GM19395 (cell line): ENCODE measurements at regions not wholly inside any gene's neighbourhood (a gene's known extent, or its start where the extent isn't known, plus 50 kb on each side); places are given as distances from the start of the nearest gene placed in this dataset.
"Not testable (repeated sequence)": the region's sequence is repeated elsewhere in the genome, so short reads cannot be mapped to it uniquely, and the experiment has no call there.

Source experiments
- ATAC-seq: cut with Tn5 transposase; IDR thresholded peaks from one replicate; pipeline ENCODE4 v1.9.1; 2021; ENCODE audit warnings: mild to moderate bottlenecking, moderate library complexity; ENCODE audit not compliant: unreplicated experiment

GRCh38 chr10:28188526-28188925 lies 114.3 kb downstream of the MPP7 start:
- no peak for ATAC-seq

GRCh38 chr10:28186887-28187578 lies 115.8 kb downstream of the MPP7 start:
- ATAC-seq = no peak

GRCh38 chr10:28186461-28186860 lies 116.4 kb downstream of the MPP7 start:
- no peak for ATAC-seq

- no peak for ATAC-seq
Observed at GRCh38 chr10:28184810-28185209, 118.1 kb downstream of the MPP7 start.

- ATAC-seq = no peak
Observed at GRCh38 chr10:28181478-28182096, 121.3 kb downstream of the MPP7 start.

GRCh38 chr10:28180654-28181053 lies 122.2 kb downstream of the MPP7 start:
- ATAC-seq = no peak

- ATAC-seq = no peak
Observed at GRCh38 chr10:28179743-28180099, 123.1 kb downstream of the MPP7 start.

- ATAC-seq = peak; percentile 72
Observed at GRCh38 chr10:28179006-28179742, 123.7 kb downstream of the MPP7 start.

- peak; percentile 69 for ATAC-seq
Observed at GRCh38 chr10:28177944-28178637, 124.8 kb downstream of the MPP7 start.

GRCh38 chr10:28176498-28176897 lies 126.4 kb downstream of the MPP7 start:
- ATAC-seq = not testable (repeated sequence)

GRCh38 chr10:28172223-28172610 lies 130.6 kb downstream of the MPP7 start:
- ATAC-seq = no peak

GRCh38 chr10:28171468-28172222 lies 131.2 kb downstream of the MPP7 start:
- no peak for ATAC-seq

- peak; percentile 95 for ATAC-seq
Observed at GRCh38 chr10:28169525-28169924, 133.3 kb downstream of the MPP7 start.

GRCh38 chr10:28160866-28161405 lies 141.9 kb downstream of the MPP7 start:
- no peak for ATAC-seq

GRCh38 chr10:28157379-28157778 lies 145.5 kb downstream of the MPP7 start:
- no peak for ATAC-seq

GRCh38 chr10:28155726-28156125 lies 147.1 kb downstream of the MPP7 start:
- no peak for ATAC-seq

GRCh38 chr10:28151636-28152035 lies 151.2 kb downstream of the MPP7 start:
- no peak for ATAC-seq

GRCh38 chr10:28149746-28150145 lies 150.9 kb upstream of the ODAD2 start:
- ATAC-seq = no peak

- no peak for ATAC-seq
Observed at GRCh38 chr10:28147706-28148105, 148.8 kb upstream of the ODAD2 start.

- no peak for ATAC-seq
Observed at GRCh38 chr10:28139138-28139537, 140.3 kb upstream of the ODAD2 start.
